Osteocyte (in vitro differentiated cells): ENCODE measurements at regions not wholly inside any gene's neighbourhood (a gene's known extent, or its start where the extent isn't known, plus 50 kb on each side); places are given as distances from the start of the nearest gene placed in this dataset.
A peak's percentile ranks its signal among the peaks of the same experiment; 100 is the strongest.

Experiments
- DNase-seq: peaks from one replicate; pipeline ENCODE4 v3.0.0; 2021; ENCODE audit warnings: mixed read lengths; ENCODE audit not compliant: unreplicated experiment; ENCODE audit errors: extremely low spot score
- H3K27ac Mint-ChIP-seq: one replicate; pipeline ENCODE4 v1.8.0; 2021; ENCODE audit warnings: mild to moderate bottlenecking, mixed read lengths; ENCODE audit not compliant: unreplicated experiment
- H3K27me3 Mint-ChIP-seq: one replicate; pipeline ENCODE4 v1.8.0; 2021; ENCODE audit warnings: mixed read lengths; ENCODE audit not compliant: unreplicated experiment
- H3K36me3 Mint-ChIP-seq: one replicate; pipeline ENCODE4 v1.8.0; 2021; ENCODE audit warnings: mixed read lengths; ENCODE audit not compliant: unreplicated experiment
- H3K4me1 Mint-ChIP-seq: one replicate; pipeline ENCODE4 v1.8.0; 2021; ENCODE audit warnings: mixed read lengths; ENCODE audit not compliant: unreplicated experiment
- H3K4me3 Mint-ChIP-seq: one replicate; pipeline ENCODE4 v1.8.0; 2021; ENCODE audit warnings: mild to moderate bottlenecking, moderate library complexity, mixed read lengths; ENCODE audit not compliant: unreplicated experiment
- H3K9me3 Mint-ChIP-seq: one replicate; pipeline ENCODE4 v1.8.0; 2021; ENCODE audit warnings: mixed read lengths; ENCODE audit not compliant: unreplicated experiment
- CTCF ChIP-seq: fragments of 200-600 bp; sonication (generic); IDR thresholded peaks from 2 replicates; pipeline ENCODE4 v1.5.0; 2021; ENCODE audit warnings: antibody characterized with exemption, mild to moderate bottlenecking, moderate library complexity

GRCh38 chr18:43663159-43663558 is 385.9 kb upstream of the SYT4 start:
- no peak for DNase-seq
- Mint-ChIP-seq H3K4me1 (peaks cover 43% of the 10 kb centered on the region), H3K27ac (peak overlapping the region; percentile 76), H3K9me3 (no peaks in the 10 kb centered on the region), H3K36me3 (no peaks in the 10 kb centered on the region), H3K27me3 (no peaks in the 10 kb centered on the region), H3K4me3 (no peak overlapping the region)
- TF ChIP-seq CTCF: no peak

GRCh38 chr18:43664487-43665008 is 387.3 kb upstream of the SYT4 start:
- H3K27me3 Mint-ChIP-seq: no peaks in the 10 kb centered on the region
- H3K4me3 Mint-ChIP-seq: no peak overlapping the region

GRCh38 chr18:43665105-43665788 is 388.0 kb upstream of the SYT4 start:
- no peak for TF ChIP-seq CTCF
- H3K4me3 Mint-ChIP-seq: no peak overlapping the region
- H3K27me3 Mint-ChIP-seq: no peaks in the 10 kb centered on the region
- DNase-seq: no peak
- no peaks in the 10 kb centered on the region for H3K36me3 Mint-ChIP-seq
- peaks cover 45% of the 10 kb centered on the region for H3K4me1 Mint-ChIP-seq
- no peaks in the 10 kb centered on the region for H3K9me3 Mint-ChIP-seq
- peak overlapping the region; percentile 76 for H3K27ac Mint-ChIP-seq

More at GRCh38 chr18:43664487-43665008, 387.3 kb upstream of the SYT4 start:
- Mint-ChIP-seq H3K36me3 (no peaks in the 10 kb centered on the region), H3K9me3 (no peaks in the 10 kb centered on the region), H3K27ac (peak overlapping the region; percentile 76), H3K4me1 (peaks cover 45% of the 10 kb centered on the region)
- no peak for TF ChIP-seq CTCF
- no peak for DNase-seq

- no peak for DNase-seq
- H3K27ac Mint-ChIP-seq: no peak overlapping the region
- peaks cover 3% of the 10 kb centered on the region for H3K9me3 Mint-ChIP-seq
- H3K36me3 Mint-ChIP-seq: no peaks in the 10 kb centered on the region
- TF ChIP-seq CTCF: no peak
- H3K4me3 Mint-ChIP-seq: no peak overlapping the region
- peaks cover 23% of the 10 kb centered on the region for H3K4me1 Mint-ChIP-seq
- no peaks in the 10 kb centered on the region for H3K27me3 Mint-ChIP-seq
These were observed 391.6 kb upstream of the SYT4 start for GRCh38 chr18:43668866-43669265.

GRCh38 chr18:43671431-43671830 is 394.1 kb upstream of the SYT4 start:
- Mint-ChIP-seq H3K9me3 (peaks cover 6% of the 10 kb centered on the region), H3K4me1 (peaks cover 16% of the 10 kb centered on the region), H3K27me3 (no peaks in the 10 kb centered on the region), H3K4me3 (no peak overlapping the region), H3K27ac (no peak overlapping the region), H3K36me3 (no peaks in the 10 kb centered on the region)
- TF ChIP-seq CTCF: no peak
- DNase-seq: no peak
